ENCODE measurements at regions not wholly inside any gene's neighbourhood (a gene's known extent, or its start where the extent isn't known, plus 50 kb on each side); places are given as distances from the start of the nearest gene placed in this dataset.

GRCh38 chr7:156456503-156457115 lies 184.0 kb upstream of the RNF32 start:
- DNase-seq (ENCODE audit: low spot score in 2 of 2) (no peak), ATAC-seq (no peak)
- Mint-ChIP-seq H3K36me3 (no peaks in the 10 kb centered on the region), H3K27ac (no peak overlapping the region), H3K9me3 (no peaks in the 10 kb centered on the region)

- no peak overlapping the region for H3K27ac Mint-ChIP-seq
- no peaks in the 10 kb centered on the region for H3K9me3 Mint-ChIP-seq
- ATAC-seq: no peak
These were observed 184.5 kb upstream of the RNF32 start for GRCh38 chr7:156456032-156456431.

GRCh38 chr7:156450473-156450872 lies 190.1 kb upstream of the RNF32 start:
- Mint-ChIP-seq H3K27ac (no peak overlapping the region), H3K9me3 (no peaks in the 10 kb centered on the region), H3K36me3 (no peaks in the 10 kb centered on the region)
- DNase-seq (ENCODE audit: low spot score in 2 of 2) (no peak), ATAC-seq (no peak)

More at GRCh38 chr7:156456032-156456431, 184.5 kb upstream of the RNF32 start:
- no peaks in the 10 kb centered on the region for H3K36me3 Mint-ChIP-seq
- DNase-seq (ENCODE audit: low spot score in 2 of 2): no peak

- DNase-seq (ENCODE audit: low spot score in 2 of 2) (no peak), ATAC-seq (no peak)
- no peak overlapping the region for H3K27ac Mint-ChIP-seq
- H3K9me3 Mint-ChIP-seq: no peaks in the 10 kb centered on the region
- H3K36me3 Mint-ChIP-seq: no peaks in the 10 kb centered on the region
These were observed 191.7 kb upstream of the RNF32 start for GRCh38 chr7:156448918-156449317.

- Mint-ChIP-seq H3K27ac (no peak overlapping the region), H3K9me3 (no peaks in the 10 kb centered on the region), H3K36me3 (no peaks in the 10 kb centered on the region)
- DNase-seq (ENCODE audit: low spot score in 2 of 2) (no peak), ATAC-seq (no peak)
These were observed 193.6 kb upstream of the RNF32 start for GRCh38 chr7:156446990-156447389.

- H3K27ac Mint-ChIP-seq: no peak overlapping the region
- H3K9me3 Mint-ChIP-seq: no peaks in the 10 kb centered on the region
These were observed 194.4 kb upstream of the RNF32 start for GRCh38 chr7:156445997-156446761.

GRCh38 chr7:156442516-156442915 lies 198.1 kb upstream of the RNF32 start:
- DNase-seq (ENCODE audit: low spot score in 2 of 2): no peak
- no peaks in the 10 kb centered on the region for H3K9me3 Mint-ChIP-seq
- H3K27ac Mint-ChIP-seq: no peak overlapping the region
- no peak for ATAC-seq
- H3K36me3 Mint-ChIP-seq: no peaks in the 10 kb centered on the region

More at GRCh38 chr7:156445997-156446761, 194.4 kb upstream of the RNF32 start:
- H3K36me3 Mint-ChIP-seq: no peaks in the 10 kb centered on the region
- ATAC-seq (no peak), DNase-seq (ENCODE audit: low spot score in 2 of 2) (no peak)

- no peak overlapping the region for H3K27ac Mint-ChIP-seq
- no peaks in the 10 kb centered on the region for H3K9me3 Mint-ChIP-seq
- DNase-seq (ENCODE audit: low spot score in 2 of 2) (no peak), ATAC-seq (no peak)
- H3K36me3 Mint-ChIP-seq: no peaks in the 10 kb centered on the region
These were observed 200.1 kb upstream of the RNF32 start for GRCh38 chr7:156440456-156440855.

GRCh38 chr7:156438011-156438410 lies 202.6 kb upstream of the RNF32 start:
- Mint-ChIP-seq H3K27ac (no peak overlapping the region), H3K36me3 (no peaks in the 10 kb centered on the region), H3K9me3 (no peaks in the 10 kb centered on the region)

GRCh38 chr7:156437021-156437614 lies 203.5 kb upstream of the RNF32 start:
- Mint-ChIP-seq H3K36me3 (no peaks in the 10 kb centered on the region), H3K9me3 (no peaks in the 10 kb centered on the region), H3K27ac (no peak overlapping the region)
- ATAC-seq (no peak), DNase-seq (ENCODE audit: low spot score in 2 of 2) (no peak)

More at GRCh38 chr7:156438011-156438410, 202.6 kb upstream of the RNF32 start:
- no peak for DNase-seq (ENCODE audit: low spot score in 2 of 2)
- no peak for ATAC-seq

- Mint-ChIP-seq H3K36me3 (no peaks in the 10 kb centered on the region), H3K9me3 (no peaks in the 10 kb centered on the region), H3K27ac (no peak overlapping the region)
- no peak for ATAC-seq
- no peak for DNase-seq (ENCODE audit: low spot score in 2 of 2)
These were observed 204.9 kb upstream of the RNF32 start for GRCh38 chr7:156435486-156436231.

- H3K36me3 Mint-ChIP-seq: no peaks in the 10 kb centered on the region
- ATAC-seq (no peak), DNase-seq (ENCODE audit: low spot score in 2 of 2) (no peak)
- no peaks in the 10 kb centered on the region for H3K9me3 Mint-ChIP-seq
- H3K27ac Mint-ChIP-seq: no peak overlapping the region
These were observed 205.9 kb upstream of the RNF32 start for GRCh38 chr7:156434706-156435105.

GRCh38 chr7:156432018-156432417 lies 208.6 kb upstream of the RNF32 start:
- Mint-ChIP-seq H3K27ac (no peak overlapping the region), H3K36me3 (no peaks in the 10 kb centered on the region), H3K9me3 (no peaks in the 10 kb centered on the region)
- DNase-seq (ENCODE audit: low spot score in 2 of 2) (no peak), ATAC-seq (no peak)

- ATAC-seq: no peak
- H3K9me3 Mint-ChIP-seq: no peaks in the 10 kb centered on the region
- H3K36me3 Mint-ChIP-seq: no peaks in the 10 kb centered on the region
- no peak overlapping the region for H3K27ac Mint-ChIP-seq
- DNase-seq (ENCODE audit: low spot score in 2 of 2): no peak
These were observed 210.5 kb upstream of the RNF32 start for GRCh38 chr7:156430109-156430508.

GRCh38 chr7:156429514-156429913 lies 211.1 kb upstream of the RNF32 start:
- H3K27ac Mint-ChIP-seq: no peak overlapping the region
- H3K36me3 Mint-ChIP-seq: no peaks in the 10 kb centered on the region
- H3K9me3 Mint-ChIP-seq: no peaks in the 10 kb centered on the region
- no peak for ATAC-seq
- DNase-seq (ENCODE audit: low spot score in 2 of 2): no peak

- peaks cover 0 to 5% of the 10 kb centered on the region in 2 donors for H3K36me3 Mint-ChIP-seq
- no peak for DNase-seq (ENCODE audit: low spot score in 2 of 2)
- peaks cover 4 to 5% of the 10 kb centered on the region in 2 donors for H3K9me3 Mint-ChIP-seq
- no peak for ATAC-seq
- no peak overlapping the region for H3K27ac Mint-ChIP-seq
These were observed 216.7 kb upstream of the RNF32 start for GRCh38 chr7:156423876-156424275.

- no peak overlapping the region for H3K27ac Mint-ChIP-seq
- no peak for ATAC-seq
These were observed 220.1 kb upstream of the RNF32 start for GRCh38 chr7:156420496-156420895.

More at GRCh38 chr7:156420496-156420895, 220.1 kb upstream of the RNF32 start:
- no peak for DNase-seq (ENCODE audit: low spot score in 2 of 2)
- peaks cover 4 to 5% of the 10 kb centered on the region in 2 donors for H3K9me3 Mint-ChIP-seq
- peaks cover 0 to 5% of the 10 kb centered on the region in 2 donors for H3K36me3 Mint-ChIP-seq
